GM21717 (cell line): ENCODE measurements at regions not wholly inside any gene's neighbourhood (a gene's known extent, or its start where the extent isn't known, plus 50 kb on each side); places are given as distances from the start of the nearest gene placed in this dataset.
"Not testable (repeated sequence)": the region's sequence is repeated elsewhere in the genome, so short reads cannot be mapped to it uniquely, and the experiment has no call there.

Experiments used
- ATAC-seq: cut with Tn5 transposase; IDR thresholded peaks from one replicate; pipeline ENCODE4 v1.9.1; 2021; ENCODE audit warnings: mild to moderate bottlenecking, moderate library complexity; ENCODE audit not compliant: unreplicated experiment

- no peak for ATAC-seq
Measured at GRCh38 chr7:113320419-113320818, 202.1 kb upstream of the SMIM30 start.

- ATAC-seq: no peak
Measured at GRCh38 chr7:113314594-113314993, 196.2 kb upstream of the SMIM30 start.

GRCh38 chr7:113308399-113308798 lies 190.0 kb upstream of the SMIM30 start:
- ATAC-seq: no peak

GRCh38 chr7:113307147-113307546 lies 188.8 kb upstream of the SMIM30 start:
- ATAC-seq: no peak

DNA sequence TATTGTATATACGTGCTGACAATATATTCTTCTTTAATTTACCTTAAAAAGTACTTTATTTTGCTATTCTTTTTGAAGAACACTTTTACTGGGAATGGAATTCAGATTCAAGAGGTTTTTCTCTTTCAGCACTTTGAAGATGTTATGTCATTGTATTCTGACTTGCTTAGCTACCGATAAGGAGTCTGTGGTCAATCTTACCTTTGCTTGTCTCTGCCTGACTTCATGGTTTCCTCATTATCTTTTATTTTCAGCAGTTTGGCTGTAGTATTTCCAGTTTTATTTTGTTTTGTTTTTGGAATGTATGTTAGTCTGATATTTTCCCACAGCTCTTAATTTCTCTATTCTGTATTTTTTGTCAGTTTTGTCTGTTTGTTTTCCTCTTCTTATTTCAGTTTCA lies 187.9 kb upstream of the SMIM30 start:
- ATAC-seq: no peak

DNA sequence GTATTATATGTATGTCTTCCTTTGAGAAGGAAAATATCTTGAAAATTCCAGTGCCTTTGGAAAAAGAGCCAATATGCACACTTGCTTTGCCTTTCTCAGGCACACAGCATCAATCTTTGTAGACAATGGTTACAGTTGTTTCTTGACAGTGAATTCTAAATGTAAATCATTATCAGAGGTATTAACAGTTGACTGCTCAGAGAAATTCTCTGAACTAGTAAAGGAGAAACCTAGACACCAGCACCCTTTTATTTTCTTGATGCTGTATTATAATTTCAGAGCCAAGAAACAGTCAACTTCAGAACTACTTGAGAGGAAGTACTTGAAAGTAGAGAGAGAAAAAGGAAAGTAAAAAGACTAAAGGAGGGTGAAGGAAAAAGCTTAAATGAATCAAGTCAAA lies 185.8 kb upstream of the SMIM30 start:
- no peak for ATAC-seq

- not testable (repeated sequence) for ATAC-seq
Measured at GRCh38 chr7:113303388-113303787, 185.0 kb upstream of the SMIM30 start.

DNA sequence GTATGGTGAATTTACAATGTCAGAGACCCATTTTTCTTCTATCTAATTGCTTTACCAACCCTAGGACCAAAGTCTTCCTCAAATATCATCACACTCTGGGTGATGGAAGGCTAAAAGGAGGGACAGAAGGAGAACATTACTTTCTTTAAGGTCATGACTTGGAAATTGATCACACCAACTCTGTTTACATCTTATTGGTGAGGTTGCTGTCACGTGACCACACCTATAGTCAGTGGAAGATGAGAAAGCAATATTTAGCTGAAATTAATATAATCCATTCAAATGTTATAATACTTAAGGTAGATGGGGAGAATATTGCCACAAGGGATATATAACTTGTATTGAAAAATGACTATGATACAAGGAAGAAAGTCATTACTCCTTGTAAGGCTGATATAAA lies 183.6 kb upstream of the SMIM30 start:
- no peak for ATAC-seq

DNA sequence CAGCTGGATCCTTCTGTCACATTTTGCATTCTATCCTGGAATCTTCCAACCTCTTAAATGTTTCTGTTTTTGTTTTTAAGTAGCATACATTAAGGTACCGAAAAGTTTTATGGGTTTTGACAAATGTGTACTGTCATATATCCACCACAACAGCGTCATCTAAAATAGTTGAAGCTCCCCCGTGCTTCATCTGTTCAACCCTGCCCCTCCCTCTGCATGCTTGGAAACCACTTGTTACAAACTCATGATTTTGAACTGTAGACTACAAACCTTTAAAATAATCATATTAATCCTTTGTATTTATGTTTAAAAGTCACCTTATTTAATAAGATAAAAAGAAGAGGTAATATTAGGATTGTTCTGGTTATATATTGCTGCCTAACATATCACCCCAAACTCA lies 182.8 kb upstream of the SMIM30 start:
- no peak for ATAC-seq

- ATAC-seq: no peak
Measured at GRCh38 chr7:113299748-113300147, 181.4 kb upstream of the SMIM30 start.

GRCh38 chr7:113298501-113298900 lies 180.1 kb upstream of the SMIM30 start:
- no peak for ATAC-seq

DNA sequence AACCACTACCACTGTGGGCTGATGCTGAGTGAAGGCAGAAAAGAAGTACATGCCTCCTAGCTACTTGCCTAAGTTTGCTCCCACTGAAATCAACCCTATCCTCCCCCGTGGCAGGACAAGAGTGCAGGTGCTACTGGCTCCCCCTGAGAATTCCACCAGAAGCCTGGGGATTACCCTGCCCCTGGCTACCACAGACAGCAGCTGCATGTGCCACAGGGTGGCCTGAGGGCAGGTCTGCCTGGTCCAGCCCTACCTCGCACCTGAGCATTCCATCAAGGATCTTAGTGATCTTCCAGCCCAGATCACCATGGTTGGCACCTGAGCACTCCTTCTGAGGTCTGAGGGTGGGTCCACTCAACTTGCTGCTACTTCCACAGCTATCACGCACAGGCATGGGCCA lies 176.4 kb upstream of the SMIM30 start:
- ATAC-seq: no peak

- ATAC-seq: no peak
Measured at GRCh38 chr7:113292105-113292504, 173.8 kb upstream of the SMIM30 start.

DNA sequence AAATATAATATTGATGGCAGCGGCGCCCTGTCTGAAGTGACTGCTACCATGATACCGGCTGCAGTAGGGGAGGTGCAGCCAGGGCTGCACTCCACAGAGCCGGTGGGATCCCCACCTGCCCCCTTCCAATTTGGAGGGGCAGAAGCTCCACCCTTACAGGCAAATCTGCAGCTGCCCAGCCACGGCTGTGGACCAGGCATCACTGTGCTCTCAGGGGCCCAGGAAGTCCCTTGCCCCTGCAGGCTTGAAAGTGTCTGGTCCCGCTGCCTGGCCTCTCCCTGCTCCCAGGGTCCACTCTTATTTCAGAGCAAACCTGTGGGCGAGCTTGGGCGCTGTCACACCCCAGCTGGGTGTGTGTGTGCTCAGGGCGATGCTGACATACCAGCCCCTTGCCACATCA lies 172.7 kb upstream of the SMIM30 start:
- ATAC-seq: no peak

GRCh38 chr7:113289140-113289740 lies 170.9 kb upstream of the SMIM30 start:
- ATAC-seq: peak; percentile 60

DNA sequence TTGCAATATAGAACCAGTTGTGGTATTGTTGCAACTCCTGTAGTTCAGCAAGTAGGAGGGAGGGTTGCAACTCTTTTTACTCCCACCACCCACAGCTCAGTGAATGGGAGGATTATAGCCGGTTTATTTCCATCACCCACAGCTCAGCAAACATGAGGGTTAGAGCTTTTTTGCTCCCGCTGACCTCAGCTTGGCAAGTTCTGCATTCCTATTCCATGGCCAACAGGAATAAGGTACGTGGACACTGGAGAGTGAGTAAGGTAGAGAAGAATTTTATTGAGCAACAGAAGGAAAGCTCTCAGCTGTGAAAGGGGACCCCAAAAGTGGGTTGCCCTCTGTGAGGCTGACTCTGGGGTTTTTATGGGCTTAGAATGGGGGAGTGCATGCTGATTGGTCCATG lies 167.1 kb upstream of the SMIM30 start:
- ATAC-seq: no peak

DNA sequence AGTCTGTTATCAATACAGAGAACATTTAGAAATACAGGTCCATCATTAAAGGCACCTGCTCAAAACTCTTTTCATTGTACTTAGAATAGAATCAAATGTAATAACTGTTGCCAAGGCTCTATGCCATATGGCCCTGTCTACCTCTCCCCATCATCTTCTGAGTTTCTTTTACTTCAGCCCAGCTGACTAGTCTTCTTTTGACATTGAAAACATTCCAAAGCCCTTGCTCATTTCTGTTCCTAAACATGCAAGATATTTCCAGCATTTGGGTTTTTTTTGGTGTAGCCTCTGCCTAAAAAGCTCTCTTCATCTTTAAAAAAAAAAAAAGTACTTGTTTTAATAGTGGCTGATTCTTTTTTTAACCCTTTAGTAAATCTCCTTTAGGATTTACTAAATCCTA lies 165.5 kb upstream of the SMIM30 start:
- no peak for ATAC-seq

GRCh38 chr7:113282875-113283274 lies 164.5 kb upstream of the SMIM30 start:
- ATAC-seq: no peak

GRCh38 chr7:113281223-113281622 lies 162.9 kb upstream of the SMIM30 start:
- ATAC-seq: no peak

GRCh38 chr7:113279256-113279655 lies 160.9 kb upstream of the SMIM30 start:
- no peak for ATAC-seq

DNA sequence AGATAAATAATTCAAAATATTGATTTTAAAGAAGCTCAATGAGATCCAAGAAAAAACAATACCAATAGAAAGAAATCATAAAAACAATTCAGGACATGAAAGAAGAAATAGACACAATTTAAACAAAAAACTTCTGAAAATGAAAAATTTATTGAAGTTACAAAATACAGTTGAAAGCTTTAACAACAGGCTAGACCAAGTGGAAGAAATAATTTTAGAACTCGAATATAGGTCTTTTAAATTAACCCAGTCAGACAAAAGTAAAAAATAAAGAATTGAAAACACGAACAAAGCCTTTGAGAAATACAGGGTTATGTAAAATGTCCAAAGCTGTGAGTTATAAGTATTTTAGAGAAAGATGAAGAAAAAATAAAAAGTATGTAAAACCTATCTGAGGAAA lies 152.4 kb upstream of the SMIM30 start:
- ATAC-seq: no peak

DNA sequence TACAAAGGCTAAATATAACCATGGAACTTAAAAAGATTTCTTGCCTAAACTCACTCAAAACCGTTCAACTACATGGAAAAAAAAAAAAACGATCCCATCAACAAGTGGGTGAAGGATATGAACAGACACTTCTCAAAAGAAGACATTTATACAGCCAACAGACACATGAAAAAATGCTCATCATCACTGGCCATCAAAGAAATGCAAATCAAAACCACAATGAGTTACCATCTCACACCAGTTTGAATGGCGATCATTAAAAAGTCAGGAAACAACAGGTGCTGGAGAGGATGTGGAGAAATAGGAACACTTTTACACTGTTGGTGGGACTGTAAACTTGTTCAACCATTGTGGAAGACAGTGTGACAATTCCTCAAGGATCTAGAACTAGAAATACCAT lies 151.2 kb upstream of the SMIM30 start:
- ATAC-seq: not testable (repeated sequence)

- ATAC-seq: no peak
Measured at GRCh38 chr7:113268757-113269156, 150.4 kb upstream of the SMIM30 start.

DNA sequence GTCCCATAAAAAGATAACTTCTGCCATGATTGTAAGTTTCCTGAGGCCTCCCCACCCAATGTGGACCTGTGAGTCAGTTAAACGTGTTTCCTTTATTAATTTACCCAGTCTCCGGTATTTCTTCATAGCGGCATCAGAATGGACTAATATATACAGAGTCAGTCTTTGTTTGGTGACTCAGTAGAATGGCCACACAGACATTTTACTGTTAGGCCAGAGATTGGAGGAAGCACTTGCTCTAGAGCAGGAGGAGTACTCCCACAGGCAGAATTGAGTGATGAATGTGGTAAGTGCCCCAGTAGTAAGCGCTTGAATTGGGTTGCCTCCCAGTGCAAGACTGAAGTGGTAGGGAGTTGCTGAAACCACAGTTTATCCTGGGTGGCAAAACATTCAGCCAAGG lies 149.5 kb upstream of the SMIM30 start:
- no peak for ATAC-seq
